ENCODE measurements at regions not wholly inside any gene's neighbourhood (a gene's known extent, or its start where the extent isn't known, plus 50 kb on each side); places are given as distances from the start of the nearest gene placed in this dataset.
A peak's percentile ranks its signal among the peaks of the same experiment; 100 is the strongest.

GRCh38 chr15:53831907-53832770 lies 72.7 kb upstream of the WDR72 start:
- Mint-ChIP-seq H3K4me1 (ENCODE audit: low read depth, unreplicated experiment) (peaks cover 9% of the 10 kb centered on the region), H3K4me3 (ENCODE audit: unreplicated experiment) (no peak overlapping the region), H3K27ac (ENCODE audit: unreplicated experiment) (no peak overlapping the region), H3K27me3 (ENCODE audit: low read depth, unreplicated experiment) (no peaks in the 10 kb centered on the region), H3K36me3 (ENCODE audit: low read depth, unreplicated experiment) (no peaks in the 10 kb centered on the region), H3K9me3 (ENCODE audit: unreplicated experiment) (peaks cover 6% of the 10 kb centered on the region)
- Histone ChIP-seq H3K4me2 (ENCODE audit: low read length) (no peak overlapping the region), H2AFZ (ENCODE audit: low read depth, low read length) (no peak overlapping the region), H4K20me1 (ENCODE audit: insufficient read depth, low read length) (no peaks in the 10 kb centered on the region), H3K79me2 (ENCODE audit: insufficient read depth, low read length) (no peaks in the 10 kb centered on the region), H3K27me3 (ENCODE audit: insufficient read depth, low read length) (no peaks in the 10 kb centered on the region), H3K4me3 (ENCODE audit: insufficient read depth, low read depth, low read length) (no peak overlapping the region), H3K9ac (ENCODE audit: low read length) (no peak overlapping the region), H3K36me3 (ENCODE audit: insufficient read depth, low read length) (no peaks in the 10 kb centered on the region), H3K9me3 (ENCODE audit: insufficient read depth, low read depth, low read length) (no peaks in the 10 kb centered on the region), H3K27ac (ENCODE audit: low read depth, low read length) (peak overlapping the region; percentile 56), H3K4me1 (ENCODE audit: insufficient read depth, low read length) (peaks cover 4% of the 10 kb centered on the region)
- TF ChIP-seq CTCF (IDR thresholded peaks at IDR 0.05; ENCODE audit: insufficient read depth, low read depth, low read length) (no peak), EZH2 (IDR thresholded peaks at IDR 0.05; ENCODE audit: insufficient read depth, low read length) (no peak)
- no peak for FAIRE-seq
- DNase-seq (ENCODE audit: low read depth) = no peak

- no peaks in the 10 kb centered on the region for H3K36me3 Mint-ChIP-seq (ENCODE audit: low read depth, unreplicated experiment)
- H3K4me1 Mint-ChIP-seq (ENCODE audit: low read depth, unreplicated experiment) = peaks cover 5% of the 10 kb centered on the region
- Histone ChIP-seq H3K9ac (ENCODE audit: low read length) (no peak overlapping the region), H3K27me3 (ENCODE audit: insufficient read depth, low read length) (no peaks in the 10 kb centered on the region), H3K4me1 (ENCODE audit: insufficient read depth, low read length) (peaks cover 4% of the 10 kb centered on the region), H3K79me2 (ENCODE audit: insufficient read depth, low read length) (no peaks in the 10 kb centered on the region), H3K27ac (ENCODE audit: low read depth, low read length) (no peak overlapping the region), H4K20me1 (ENCODE audit: insufficient read depth, low read length) (no peaks in the 10 kb centered on the region), H3K4me2 (ENCODE audit: low read length) (no peak overlapping the region), H2AFZ (ENCODE audit: low read depth, low read length) (no peak overlapping the region), H3K4me3 (ENCODE audit: insufficient read depth, low read depth, low read length) (no peak overlapping the region), H3K36me3 (ENCODE audit: insufficient read depth, low read length) (no peaks in the 10 kb centered on the region), H3K9me3 (ENCODE audit: insufficient read depth, low read depth, low read length) (no peaks in the 10 kb centered on the region)
- H3K27me3 Mint-ChIP-seq (ENCODE audit: low read depth, unreplicated experiment) = no peaks in the 10 kb centered on the region
- no peak for FAIRE-seq
- peaks cover 7% of the 10 kb centered on the region for H3K9me3 Mint-ChIP-seq (ENCODE audit: unreplicated experiment)
- H3K4me3 Mint-ChIP-seq (ENCODE audit: unreplicated experiment) = no peak overlapping the region
- no peak for TF ChIP-seq CTCF (IDR thresholded peaks at IDR 0.05; ENCODE audit: insufficient read depth, low read depth, low read length)
- H3K27ac Mint-ChIP-seq (ENCODE audit: unreplicated experiment) = peak overlapping the region; percentile 21
- DNase-seq (ENCODE audit: low read depth) = no peak
Observed at GRCh38 chr15:53830707-53831386, 71.4 kb upstream of the WDR72 start.

All from astrocyte (in vitro differentiated cells and primary cell).